MCF 10A (cell line): ENCODE measurements at regions not wholly inside any gene's neighbourhood (a gene's known extent, or its start where the extent isn't known, plus 50 kb on each side); places are given as distances from the start of the nearest gene placed in this dataset.

Experiments used
- BruUV-seq: library from RNA; stranded (reverse); fragments of 400-500 nt; replicated peaks from 2 replicates; lab custom pipeline; 2021; lab: Mats Ljungman, UMichigan
- CTCF ChIA-PET: fragments of 300-600 bp; sonication (Branson Sonifier 250); formaldehyde crosslinking; extraction: SDS; loops from one replicate; lab custom pipeline; 2021; ENCODE audit warnings: antibody characterized with exemption, inconsistent platforms; lab: Yijun Ruan, JAX
- POLR2A ChIA-PET: fragments of 300-600, 350-650 bp; sonication (Branson Sonifier 250); formaldehyde crosslinking; extraction: SDS; loops from one replicate; lab custom pipeline; 2020; ENCODE audit warnings: antibody characterized with exemption, inconsistent platforms; lab: Yijun Ruan, JAX
- DNase-seq: peaks from one replicate; pipeline ENCODE4 v3.0.0-alpha.2; 2018; ENCODE audit not compliant: unreplicated experiment
- H3K27ac Mint-ChIP-seq: one replicate; pipeline ENCODE4 v1.8.0; 2022; ENCODE audit warnings: mild to moderate bottlenecking, low read depth, mixed read lengths; ENCODE audit not compliant: unreplicated experiment
- H3K27me3 Mint-ChIP-seq: one replicate; pipeline ENCODE4 v1.8.0; 2022; ENCODE audit warnings: mixed read lengths; ENCODE audit not compliant: insufficient read depth, unreplicated experiment
- H3K36me3 Mint-ChIP-seq: one replicate; pipeline ENCODE4 v1.8.0; 2022; ENCODE audit warnings: mild to moderate bottlenecking, moderate library complexity, mixed read lengths; ENCODE audit not compliant: insufficient read depth, unreplicated experiment
- H3K4me1 Mint-ChIP-seq: one replicate; pipeline ENCODE4 v1.8.0; 2022; ENCODE audit warnings: mixed read lengths; ENCODE audit not compliant: insufficient read depth, unreplicated experiment
- H3K4me3 Mint-ChIP-seq: one replicate; pipeline ENCODE4 v1.8.0; 2022; ENCODE audit warnings: mild to moderate bottlenecking, moderate library complexity, mixed read lengths; ENCODE audit not compliant: unreplicated experiment
- H3K9me3 Mint-ChIP-seq: one replicate; pipeline ENCODE4 v1.8.0; 2022; ENCODE audit warnings: mixed read lengths; ENCODE audit not compliant: unreplicated experiment
- CTCF ChIP-seq: fragments of 200-600 bp; IDR thresholded peaks from one replicate; pipeline ENCODE4 v1.8.0; 2022; ENCODE audit warnings: antibody characterized with exemption, mild to moderate bottlenecking; ENCODE audit not compliant: unreplicated experiment
- intact Hi-C: fragments of 100-400 bp; cut with micrococcal nuclease; formaldehyde crosslinking; loops from 2 replicates; pipeline ENCODE4 v1.14.1; 2022

DNA sequence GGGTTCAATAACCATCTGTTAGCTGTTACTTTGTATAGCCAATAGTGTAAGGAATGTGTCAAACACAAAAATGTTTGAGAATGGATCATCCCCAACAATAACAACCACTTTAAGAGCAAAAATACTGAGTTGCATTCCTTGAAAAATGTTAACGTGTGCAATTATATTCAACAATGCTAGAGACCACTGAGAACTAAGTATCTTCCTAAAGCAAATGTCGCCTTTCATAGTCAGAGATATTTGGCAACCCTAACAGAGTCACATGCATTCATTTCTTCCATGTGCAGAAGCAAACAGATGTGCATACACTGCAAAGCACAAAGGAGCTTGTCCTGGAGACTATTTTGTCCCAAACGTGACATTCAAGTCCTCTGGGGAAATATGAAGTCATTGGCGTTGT lies 448.6 kb downstream of the GJA1 start:
- H3K27me3 Mint-ChIP-seq = no peaks in the 10 kb centered on the region
- ChIA-PET CTCF (interaction anchor here (0.7 kb wide), 1 partner anchor 453 kb away, joined by 3 read pairs; no protein-coding TSS in a partner anchor), POLR2A (no interaction called here)
- no peaks in the 10 kb centered on the region for H3K36me3 Mint-ChIP-seq
- peaks cover 9% of the 10 kb centered on the region for H3K4me1 Mint-ChIP-seq
- BruUV-seq = no TSS peak
- no peak for DNase-seq
- no peaks in the 10 kb centered on the region for H3K9me3 Mint-ChIP-seq
- H3K4me3 Mint-ChIP-seq = no peak overlapping the region
- TF ChIP-seq CTCF = no peak
- H3K27ac Mint-ChIP-seq = no peak overlapping the region
- intact Hi-C loops = no loop called here

- no TSS peak for BruUV-seq
- TF ChIP-seq CTCF = no peak
- POLR2A ChIA-PET = no interaction called here
- DNase-seq = no peak
- no peaks in the 10 kb centered on the region for H3K27me3 Mint-ChIP-seq
- no peak overlapping the region for H3K4me3 Mint-ChIP-seq
- H3K9me3 Mint-ChIP-seq = no peaks in the 10 kb centered on the region
- intact Hi-C loops = no loop called here
- no peak overlapping the region for H3K27ac Mint-ChIP-seq
- peaks cover 9% of the 10 kb centered on the region for H3K4me1 Mint-ChIP-seq
- CTCF ChIA-PET = interaction anchor here (0.7 kb wide), 1 partner anchor 454 kb away, joined by 3 read pairs; no protein-coding TSS in a partner anchor
- no peaks in the 10 kb centered on the region for H3K36me3 Mint-ChIP-seq
Observed at GRCh38 chr6:121884620-121885019, 449.2 kb downstream of the GJA1 start.

DNA sequence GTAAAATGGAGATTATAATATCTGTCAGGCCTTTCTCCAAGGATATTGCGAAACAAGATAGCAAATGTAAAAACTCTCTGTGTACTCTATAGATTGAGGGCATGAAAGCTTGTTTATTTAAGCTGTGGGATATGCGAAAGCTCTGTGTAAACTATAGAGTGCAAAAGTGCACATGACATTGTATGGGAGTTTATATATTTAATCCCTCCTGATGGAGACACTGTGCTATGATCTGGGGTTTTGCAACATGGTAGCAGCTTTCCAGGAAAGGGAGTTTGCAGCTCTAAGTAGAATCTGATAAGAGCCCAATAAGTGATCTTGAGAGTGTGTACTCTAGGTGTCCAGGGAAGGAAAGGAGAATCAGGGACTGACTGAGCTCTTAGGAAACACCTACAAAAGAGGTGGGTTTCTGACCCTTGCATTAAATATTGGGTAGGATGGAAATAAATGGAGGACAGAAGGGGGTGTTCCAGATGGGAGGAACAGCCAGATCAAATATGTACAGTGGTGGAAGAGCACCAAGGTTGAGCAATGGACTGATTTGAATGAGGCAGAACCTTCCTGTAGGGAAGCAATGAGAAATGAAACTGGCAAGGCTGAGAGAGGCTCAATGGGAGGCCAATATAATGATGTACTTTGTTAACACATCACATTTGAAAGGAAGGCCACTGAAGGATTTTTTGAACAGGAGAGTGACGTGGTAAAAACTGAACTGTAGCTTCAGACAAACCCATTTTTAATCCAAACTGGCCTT lies 450.1 kb downstream of the GJA1 start:
- Mint-ChIP-seq H3K27ac (no peak overlapping the region), H3K36me3 (no peaks in the 10 kb centered on the region), H3K4me1 (peaks cover 9% of the 10 kb centered on the region), H3K9me3 (no peaks in the 10 kb centered on the region), H3K4me3 (no peak overlapping the region), H3K27me3 (no peaks in the 10 kb centered on the region)
- ChIA-PET POLR2A (no interaction called here), CTCF (interaction anchor here (0.6 kb wide), 1 partner anchor 454 kb away, joined by 3 read pairs; no protein-coding TSS in a partner anchor)
- TF ChIP-seq CTCF = no peak
- no peak for DNase-seq
- intact Hi-C loops = no loop called here
- no TSS peak for BruUV-seq

DNA sequence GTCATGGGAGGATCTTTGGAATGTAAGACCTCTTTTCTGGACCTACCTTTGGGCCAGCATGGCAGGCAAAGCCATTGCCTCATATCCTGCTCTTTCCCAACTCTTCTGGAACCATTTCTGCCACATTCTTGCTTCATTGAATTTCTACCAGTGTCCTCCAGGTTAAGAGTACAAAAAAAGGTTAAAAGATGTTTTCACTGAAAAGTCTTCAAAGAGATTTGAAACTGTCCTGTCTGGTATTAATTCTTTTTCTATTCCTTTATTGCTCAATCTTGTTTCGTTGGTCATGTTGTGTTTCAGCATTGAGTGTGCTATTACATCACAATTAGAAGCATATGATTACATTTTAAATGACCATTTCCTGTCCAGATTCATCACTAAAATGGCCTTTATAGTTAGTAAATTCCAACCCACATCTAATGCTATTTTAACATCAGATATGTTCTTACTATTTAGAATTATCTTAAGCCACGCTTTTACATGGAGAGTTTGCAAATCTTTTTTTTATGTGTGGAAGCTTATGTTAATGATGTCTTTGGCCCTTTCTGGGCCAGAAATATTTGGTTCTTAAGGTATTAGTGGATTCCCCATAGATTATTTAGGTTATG lies 450.9 kb downstream of the GJA1 start:
- POLR2A ChIA-PET = no interaction called here
- intact Hi-C loops = no loop called here
- Mint-ChIP-seq H3K9me3 (no peaks in the 10 kb centered on the region), H3K36me3 (no peaks in the 10 kb centered on the region), H3K27me3 (no peaks in the 10 kb centered on the region), H3K4me1 (peaks cover 9% of the 10 kb centered on the region), H3K27ac (no peak overlapping the region), H3K4me3 (no peak overlapping the region)
- CTCF ChIA-PET = no interaction called here
- no TSS peak for BruUV-seq
- DNase-seq = peak; percentile 13
- TF ChIP-seq CTCF = no peak
